Dedifferentiated amniotic fluid mesenchymal stem cell (primary cell): ENCODE measurements at regions not wholly inside any gene's neighbourhood (a gene's known extent, or its start where the extent isn't known, plus 50 kb on each side); places are given as distances from the start of the nearest gene placed in this dataset.
A peak's percentile ranks its signal among the peaks of the same experiment; 100 is the strongest.

Experiments used
- DNase-seq: peaks from one replicate; pipeline ENCODE4 v3.0.0-alpha.2; 2016; ENCODE audit errors: extremely low spot score

DNA sequence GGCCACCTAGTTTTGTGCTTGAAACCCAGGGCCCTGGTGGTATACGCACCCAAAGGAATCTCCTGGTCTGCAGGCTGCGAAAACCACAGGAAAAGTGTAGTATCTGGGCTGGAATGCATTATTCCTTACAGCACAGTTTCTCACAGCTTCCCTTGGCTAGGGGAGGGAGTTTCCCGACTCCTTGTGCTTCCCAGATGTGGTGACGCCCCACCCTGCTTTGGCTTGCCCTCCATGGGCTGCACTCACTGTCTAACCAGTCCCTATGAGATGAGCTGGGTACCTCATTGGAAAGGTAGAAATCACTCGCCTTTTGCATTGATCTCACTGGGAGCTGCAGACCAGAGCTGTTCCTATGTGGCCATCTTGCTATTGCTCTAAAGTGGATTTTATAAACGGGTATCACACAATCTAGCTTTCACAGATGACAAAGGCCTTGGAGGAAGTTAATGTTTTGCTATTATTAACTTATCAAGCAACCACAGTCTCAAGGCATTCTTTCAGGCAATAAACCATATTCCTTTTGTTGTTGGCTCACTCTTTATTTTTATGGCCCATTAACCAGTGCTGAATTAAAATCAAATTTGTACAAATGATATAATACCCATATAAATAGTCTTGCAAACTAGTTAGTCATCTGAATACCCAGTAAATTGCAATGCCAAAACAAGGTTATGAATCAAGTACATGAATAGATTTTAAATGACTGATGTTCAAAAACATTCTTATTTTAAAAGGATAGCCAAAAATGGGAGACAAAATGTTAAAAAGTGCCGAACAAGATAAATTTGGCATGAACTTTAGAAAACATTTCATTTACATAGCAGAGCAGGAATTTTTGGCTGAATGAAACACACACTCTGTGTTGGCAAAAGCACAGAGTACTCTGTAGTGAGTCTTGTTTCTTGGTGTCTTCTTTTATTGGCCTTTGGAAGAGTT is 475.4 kb upstream of the ARGLU1 start:
- peak; percentile 39 for DNase-seq

DNA sequence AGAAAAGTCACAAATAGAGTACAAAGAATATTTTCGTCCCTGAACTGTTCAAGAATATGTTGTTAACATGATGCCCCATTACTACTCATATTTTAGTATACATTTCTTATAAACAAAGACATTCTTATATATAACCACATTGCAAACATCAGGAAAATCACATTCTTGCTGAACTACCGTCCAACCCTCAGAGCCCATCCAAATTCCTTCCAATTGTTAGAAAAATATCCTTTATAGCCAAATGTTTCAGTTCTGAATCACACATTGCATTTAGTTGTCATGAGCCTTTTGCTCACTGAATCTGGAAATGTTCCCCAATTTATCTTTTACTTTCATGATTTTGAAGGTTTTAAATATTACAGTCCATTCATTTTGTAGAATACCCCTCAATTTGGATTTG is 467.8 kb upstream of the ARGLU1 start:
- DNase-seq = peak; percentile 81

DNA sequence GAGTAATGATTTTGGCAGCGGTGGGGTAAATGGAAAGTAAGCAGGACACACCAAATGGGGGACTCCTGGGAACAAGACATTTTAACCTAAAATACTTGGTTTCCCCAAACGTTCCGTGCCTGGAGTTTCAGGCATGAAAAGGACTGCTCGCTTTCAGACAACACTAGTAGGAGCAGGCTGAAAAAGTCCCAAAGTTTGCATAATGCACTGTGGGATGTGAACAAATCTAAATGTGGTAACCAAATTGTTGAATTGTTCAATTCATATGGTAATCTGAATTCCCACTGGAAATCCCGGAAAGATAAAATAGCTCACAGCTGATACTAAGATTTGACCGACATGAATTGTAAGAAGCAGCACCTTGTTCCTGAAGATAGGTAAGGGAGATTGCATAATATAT is 467.2 kb upstream of the ARGLU1 start:
- DNase-seq = no peak

DNA sequence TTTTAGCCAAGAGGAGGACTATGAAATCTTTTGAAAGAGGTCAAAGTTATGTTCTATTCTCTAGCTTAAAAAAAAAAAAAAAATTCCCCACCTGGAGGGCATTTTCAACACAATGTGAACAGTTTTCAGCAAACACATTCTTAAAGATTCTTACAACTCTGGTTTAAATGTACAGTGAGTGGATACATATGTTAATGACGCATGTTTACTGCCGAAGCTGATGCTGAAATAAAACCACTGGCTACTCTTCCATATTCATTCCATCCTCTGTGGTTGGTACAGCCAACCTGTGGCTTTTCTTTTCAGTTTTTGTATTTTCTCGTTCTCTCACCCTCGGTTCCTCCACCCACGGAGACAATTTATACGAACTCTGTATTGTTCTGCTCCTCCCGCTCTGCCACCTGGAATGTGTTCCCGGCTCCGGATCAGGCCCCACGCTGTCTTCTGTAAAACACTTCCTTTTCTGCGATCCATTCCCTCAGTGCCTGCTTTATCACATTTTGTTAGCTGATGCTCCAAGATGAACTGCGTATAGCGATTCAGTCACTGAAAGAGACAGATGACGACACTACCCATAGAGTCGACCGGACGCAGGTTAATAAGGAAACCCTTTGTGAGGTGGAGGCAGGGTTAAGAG is 466.4 kb upstream of the ARGLU1 start:
- DNase-seq = no peak

DNA sequence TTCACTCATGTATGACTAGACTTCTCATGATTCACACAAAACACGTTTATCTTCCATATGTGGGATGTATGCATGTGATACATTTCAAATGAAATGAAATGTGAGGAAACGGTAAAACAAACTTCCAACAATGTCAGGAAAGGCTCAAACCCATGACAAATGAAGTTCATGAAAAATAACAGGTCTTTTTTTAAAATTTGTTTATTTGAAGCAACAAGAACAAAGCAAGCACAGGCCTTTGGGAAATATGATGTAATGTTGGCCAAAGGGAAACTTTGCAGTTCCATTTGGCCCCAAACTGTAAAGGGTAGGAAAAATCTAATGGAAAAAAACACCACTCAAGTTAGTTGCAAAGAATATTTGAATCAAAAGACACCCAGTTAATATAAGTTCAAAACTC is 463.8 kb upstream of the ARGLU1 start:
- DNase-seq = no peak

DNA sequence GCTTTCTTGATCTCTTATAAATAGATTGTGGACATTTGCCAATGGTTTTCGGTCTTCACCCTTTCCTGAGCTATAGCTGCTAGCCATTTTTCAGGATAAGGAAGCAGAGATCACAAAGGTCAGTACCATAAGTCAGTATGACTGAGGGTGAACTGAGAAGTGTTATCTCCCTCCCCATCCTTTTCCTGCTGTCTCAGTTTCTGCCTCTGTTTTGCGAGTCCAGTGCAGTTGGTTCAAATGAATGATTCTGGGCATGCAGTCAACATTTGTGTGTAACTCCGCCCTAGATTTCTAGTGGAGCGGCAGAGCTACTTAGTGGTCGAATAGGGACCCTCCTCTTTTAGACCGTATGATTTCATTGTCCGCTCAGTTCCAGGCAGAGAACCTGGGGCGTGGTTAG is 460.8 kb upstream of the ARGLU1 start:
- DNase-seq = no peak

DNA sequence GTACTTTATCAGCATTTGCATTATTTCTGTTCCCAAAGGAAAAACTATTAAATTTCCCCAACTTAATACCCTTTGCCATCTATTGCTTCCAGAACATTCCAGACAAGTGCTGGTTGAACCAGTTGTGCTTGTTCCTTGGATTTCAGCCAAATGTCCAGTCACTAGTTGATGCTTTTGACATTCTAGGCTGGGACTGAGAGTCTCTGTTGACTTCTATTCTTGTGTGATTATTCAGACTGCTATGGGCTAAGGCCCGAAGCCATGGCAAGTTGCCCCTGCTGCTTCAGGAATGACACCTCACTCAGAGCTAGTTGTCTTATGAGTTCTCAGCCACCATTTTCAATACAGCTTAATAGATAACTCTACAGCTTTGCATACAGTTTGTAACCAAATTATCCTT is 458.1 kb upstream of the ARGLU1 start:
- peak; percentile 38 for DNase-seq

DNA sequence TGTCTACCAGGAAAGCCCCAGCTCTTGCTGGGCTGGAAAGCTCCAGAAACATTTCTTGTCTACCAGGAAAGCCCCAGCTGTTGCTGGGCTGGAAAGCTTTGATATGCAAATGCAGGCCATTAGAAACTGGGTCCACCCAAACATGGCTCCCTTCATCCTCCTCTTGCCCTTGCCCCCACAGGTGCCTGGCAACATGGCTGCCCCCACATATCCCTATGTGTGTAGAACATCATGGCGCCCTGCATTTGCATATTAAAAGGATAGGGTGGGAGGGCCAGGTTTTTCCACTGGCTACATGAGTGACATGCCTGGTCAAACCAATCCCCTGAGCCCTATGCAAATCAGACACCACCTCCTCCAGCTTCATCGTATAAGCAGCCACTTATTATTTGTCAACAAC is 455.4 kb upstream of the ARGLU1 start:
- DNase-seq = no peak

DNA sequence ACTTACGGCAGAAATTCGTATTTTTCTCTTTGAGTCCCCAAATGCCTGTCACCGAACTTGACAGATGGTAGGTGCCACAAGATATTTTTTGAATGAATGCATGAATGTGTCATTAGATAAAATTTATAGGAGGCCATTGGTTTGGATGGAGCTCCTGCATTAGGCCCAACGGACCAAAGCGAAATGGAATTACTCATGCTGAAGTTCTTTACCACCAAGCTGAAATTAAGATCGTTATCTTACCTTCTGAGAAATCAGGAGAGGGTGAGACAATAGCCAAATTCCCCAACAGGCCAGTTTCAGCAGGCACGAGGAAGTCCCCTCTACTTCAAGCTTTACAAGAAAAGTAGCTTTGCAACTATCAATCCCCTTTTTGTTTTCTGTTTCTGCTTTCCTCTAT is 452.5 kb upstream of the ARGLU1 start:
- DNase-seq = no peak

DNA sequence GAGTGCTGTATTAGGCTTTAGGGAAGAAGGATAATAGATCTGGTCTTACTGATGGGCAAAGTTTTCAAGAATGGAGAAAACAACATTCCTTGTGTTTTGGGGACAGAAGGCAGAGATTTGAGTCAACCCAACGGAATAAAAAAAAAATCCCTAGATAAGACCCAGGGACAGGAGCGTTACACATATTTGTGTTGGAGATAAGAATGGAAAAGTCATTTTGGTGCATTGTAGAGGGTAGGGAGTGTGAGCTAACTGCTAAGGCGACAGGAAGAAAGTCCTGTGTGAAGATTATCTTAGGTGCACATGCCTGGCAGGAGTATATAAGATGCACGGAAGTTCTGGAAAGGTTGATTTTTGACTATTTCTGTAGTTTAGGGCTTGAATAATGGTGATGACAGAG is 450.3 kb upstream of the ARGLU1 start:
- no peak for DNase-seq

DNA sequence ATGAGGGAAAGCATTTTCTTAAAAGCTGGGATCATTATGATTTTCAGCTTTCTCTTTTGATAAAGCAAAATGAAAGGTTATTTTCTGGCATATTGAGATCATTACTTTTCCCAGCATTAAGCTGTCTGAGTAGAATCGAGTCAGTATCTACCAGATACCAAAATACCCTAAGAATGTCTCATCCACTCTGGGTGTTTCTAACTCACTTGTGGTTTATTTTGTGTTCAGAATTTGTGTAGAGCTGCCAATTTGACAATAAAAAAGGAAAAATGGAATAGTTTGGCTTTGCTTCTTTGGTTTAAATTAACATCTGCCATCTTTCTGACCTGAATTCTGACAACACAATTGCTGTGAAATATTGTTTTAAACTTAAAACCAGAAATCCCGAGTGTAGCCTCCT is 438.7 kb upstream of the ARGLU1 start:
- no peak for DNase-seq

DNA sequence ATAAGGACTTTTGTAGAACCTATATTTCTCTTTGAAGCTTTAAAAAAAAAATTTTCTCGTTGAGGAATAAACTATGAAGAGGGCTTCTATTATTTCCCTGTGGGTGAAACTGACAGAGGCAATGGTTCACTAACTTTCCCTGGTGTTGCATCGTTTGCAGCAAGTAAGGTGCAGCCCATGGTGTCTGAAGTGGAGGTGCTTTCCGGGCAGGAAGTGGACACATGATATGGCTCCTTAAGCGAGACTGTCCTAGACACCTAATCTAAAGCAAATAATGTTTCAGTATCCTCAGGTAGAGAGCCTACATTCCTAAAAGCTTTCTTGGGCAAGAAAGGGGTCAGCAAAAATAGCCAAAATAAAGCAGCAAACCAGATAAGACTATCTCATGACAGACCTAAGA is 437.6 kb upstream of the ARGLU1 start:
- DNase-seq = no peak

DNA sequence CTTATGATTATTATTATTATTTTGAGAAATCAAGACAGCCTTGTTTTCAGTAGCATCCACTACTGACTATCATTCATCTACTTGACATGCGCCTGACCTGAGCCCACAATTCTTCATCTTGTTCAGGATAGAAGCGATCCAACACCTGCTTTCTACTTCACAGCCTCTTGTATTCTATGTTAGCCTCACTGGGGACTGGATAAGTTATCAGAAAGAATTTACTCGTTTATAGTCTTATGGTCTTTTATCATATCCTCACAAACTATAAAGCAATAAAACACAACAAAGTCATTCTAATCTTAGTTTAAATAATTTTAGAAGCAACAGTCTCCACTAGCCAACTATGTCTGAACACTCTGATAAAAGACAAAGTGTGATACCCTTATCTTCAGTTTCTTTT is 436.0 kb upstream of the ARGLU1 start:
- DNase-seq = no peak

DNA sequence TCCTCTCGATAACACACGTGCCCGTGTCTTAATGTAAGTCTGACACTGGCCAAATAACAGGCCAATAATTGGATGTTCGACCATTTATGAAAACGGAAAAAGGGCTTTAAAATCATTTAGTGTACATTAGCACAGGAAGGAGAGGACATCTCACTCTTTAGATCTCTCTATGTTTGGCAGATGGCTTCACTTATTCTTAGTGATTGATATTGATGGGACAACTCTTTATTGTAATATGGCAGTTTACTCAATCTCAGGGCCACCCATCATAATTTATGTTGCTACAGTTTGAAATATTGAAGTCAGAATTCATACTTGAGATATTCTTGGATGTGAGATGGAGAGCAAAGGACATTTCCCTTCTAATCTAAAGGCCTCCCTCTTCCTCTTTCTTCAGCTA is 430.7 kb upstream of the ARGLU1 start:
- no peak for DNase-seq

DNA sequence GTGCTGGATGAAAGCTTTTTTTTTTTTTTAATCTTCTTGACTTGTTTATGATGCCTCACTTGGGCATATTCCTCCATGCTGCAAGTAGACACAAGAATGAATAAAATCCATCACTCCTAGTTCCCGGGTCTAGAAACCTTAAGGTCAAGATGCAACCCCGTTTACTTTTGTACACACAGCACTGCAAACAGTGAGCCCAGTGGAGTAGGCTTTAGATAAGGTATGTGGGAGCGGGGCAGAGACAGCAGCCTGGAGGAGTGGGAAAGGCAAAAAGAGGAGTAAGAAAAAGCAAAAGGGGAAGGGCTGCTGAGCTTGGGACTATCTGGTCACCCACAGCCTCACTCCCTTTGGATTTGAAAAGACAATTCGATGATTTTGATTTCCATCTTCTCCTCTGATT is 429.8 kb upstream of the ARGLU1 start:
- DNase-seq = no peak

DNA sequence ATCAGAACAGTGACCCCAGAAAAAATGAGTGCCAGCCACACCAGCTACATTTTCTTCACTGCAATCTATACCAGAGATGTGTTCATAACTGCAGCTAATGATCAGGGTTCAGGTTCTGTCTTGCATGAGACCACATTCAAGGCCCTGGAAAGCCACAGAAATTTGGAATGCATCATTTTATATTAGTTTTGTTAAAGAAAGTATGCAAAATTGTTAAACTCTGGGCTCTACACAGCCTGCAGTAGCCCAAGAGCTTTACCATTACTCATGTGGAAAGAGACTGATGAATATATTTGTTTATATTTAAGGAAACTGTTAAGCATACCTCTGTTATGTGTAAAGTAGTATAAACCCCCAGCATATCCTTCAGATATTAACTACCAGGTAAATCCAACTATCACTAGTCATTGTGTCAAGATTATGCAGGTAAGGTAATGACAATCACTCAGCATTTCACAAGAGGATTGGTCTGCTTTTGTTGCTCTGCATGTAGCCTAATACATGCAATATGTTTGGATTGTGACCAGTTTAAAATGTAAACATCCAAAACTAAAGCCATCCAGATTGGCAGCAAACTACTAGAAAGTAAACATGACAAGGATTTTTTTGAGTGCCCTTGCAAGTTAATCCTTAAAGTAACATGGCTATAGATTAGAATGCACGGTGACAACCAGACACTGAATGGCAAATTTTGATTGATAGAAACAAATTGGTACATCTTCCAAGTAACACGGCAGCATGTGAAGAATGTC is 429.1 kb upstream of the ARGLU1 start:
- no peak for DNase-seq

DNA sequence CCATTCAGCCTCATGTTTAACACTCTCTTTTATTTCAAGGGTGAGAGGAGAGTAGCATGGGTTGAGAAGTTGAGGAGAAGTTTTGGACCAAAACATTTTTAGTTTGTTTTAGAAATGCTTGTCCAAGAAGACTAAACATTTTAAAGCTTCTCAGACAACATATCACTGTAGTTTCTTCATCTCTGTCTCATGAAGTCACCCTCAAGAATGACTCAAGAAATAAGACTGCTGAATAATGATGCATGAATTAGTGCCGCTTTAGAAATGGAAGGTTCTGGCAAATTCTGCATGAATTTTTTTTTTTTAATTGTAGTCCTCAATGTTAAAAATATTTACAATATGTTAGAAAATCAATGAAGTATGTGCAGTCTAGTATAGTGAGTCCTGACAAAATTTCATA is 422.7 kb upstream of the ARGLU1 start:
- peak; percentile 34 for DNase-seq

DNA sequence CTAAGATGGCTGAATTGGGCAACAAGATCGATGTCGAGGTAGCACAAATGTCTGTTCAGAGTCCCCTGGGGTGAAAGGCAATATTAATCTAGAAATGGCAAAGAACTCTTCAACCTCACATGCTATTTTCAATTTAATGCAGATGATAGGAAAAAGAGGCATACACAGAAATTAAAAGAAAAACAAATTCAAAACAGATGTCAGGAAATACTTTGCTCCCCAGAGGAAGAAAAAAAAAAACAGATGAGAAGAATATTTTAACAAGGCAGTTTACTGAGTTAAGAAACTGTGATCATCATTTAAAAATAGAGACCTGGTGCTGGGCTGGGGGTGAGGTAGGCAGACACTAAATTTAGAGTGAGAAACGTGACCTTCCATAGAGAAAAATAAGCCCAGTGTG is 421.9 kb upstream of the ARGLU1 start:
- no peak for DNase-seq

DNA sequence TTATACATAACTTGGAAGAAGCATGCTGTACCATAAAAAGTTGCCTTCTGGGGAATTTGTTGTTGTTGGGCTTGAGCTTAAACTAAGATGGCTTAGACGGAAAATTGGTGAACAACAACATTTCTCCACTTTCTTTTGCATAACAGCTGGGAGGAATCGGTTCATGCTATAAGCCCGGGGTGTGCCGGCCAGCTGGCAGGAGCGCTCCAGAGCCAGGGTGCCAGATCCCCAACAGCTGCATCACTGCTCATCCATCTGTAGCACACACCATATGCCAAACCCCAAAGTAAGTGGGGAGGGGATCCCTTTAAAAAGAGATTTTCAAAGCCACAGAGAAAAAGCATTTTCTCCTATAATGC is 419.5 kb upstream of the ARGLU1 start:
- DNase-seq = no peak

DNA sequence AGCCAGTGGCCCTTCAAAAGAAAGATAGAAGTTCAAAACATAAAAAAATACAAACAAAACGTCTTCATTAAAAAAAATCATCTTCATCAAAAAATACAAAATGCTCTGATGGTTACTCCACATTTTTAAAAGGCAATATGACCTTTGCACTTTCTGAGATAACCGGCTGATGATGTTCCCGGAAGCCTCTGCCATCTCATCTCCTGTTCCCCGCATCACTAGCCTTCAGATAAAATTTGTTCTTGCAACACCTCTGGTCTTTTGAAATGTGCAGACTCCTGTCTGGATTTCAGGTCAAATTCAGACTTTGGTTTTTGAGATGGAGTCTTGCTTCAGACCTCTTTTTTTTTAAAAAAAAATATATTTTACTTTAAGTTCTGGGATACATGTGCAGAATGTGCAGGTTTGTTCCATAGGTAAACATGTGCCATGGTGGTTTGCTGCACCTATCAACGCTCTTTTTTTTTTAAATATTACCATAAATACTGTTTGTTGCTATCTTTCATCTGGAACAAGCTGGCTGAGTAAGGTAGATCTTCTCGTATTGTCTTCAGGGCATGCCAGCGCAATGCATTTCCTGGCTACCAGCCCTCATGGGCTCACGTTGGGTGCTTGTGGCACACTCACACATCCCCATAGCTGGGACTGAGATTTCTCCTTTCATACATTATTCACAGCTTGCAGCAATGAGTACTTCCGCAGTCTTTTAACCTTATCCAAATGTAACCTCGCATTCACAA is 418.9 kb upstream of the ARGLU1 start:
- DNase-seq = no peak

DNA sequence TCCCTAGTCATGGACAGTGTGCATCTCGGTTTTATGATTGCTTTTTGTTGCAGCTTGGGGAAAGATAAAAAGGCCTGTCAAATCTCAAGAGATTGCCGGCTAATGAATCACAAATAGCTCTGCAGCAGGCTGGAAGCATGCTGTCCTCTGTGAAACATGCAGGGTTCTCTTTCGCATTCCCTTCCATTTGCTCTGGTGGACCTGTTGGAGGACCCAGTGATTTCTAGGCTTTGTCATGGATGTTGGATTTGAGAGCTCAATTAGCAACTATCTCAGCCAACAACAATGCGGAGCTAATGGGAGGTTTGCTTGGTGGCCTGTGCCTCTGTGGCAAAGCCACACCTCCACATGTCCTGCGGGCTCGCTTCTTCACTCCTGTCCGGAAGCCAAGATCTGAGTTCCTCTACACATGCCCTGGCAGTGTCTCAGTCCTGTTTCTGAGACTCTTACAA is 418.1 kb upstream of the ARGLU1 start:
- DNase-seq = peak; percentile 28

DNA sequence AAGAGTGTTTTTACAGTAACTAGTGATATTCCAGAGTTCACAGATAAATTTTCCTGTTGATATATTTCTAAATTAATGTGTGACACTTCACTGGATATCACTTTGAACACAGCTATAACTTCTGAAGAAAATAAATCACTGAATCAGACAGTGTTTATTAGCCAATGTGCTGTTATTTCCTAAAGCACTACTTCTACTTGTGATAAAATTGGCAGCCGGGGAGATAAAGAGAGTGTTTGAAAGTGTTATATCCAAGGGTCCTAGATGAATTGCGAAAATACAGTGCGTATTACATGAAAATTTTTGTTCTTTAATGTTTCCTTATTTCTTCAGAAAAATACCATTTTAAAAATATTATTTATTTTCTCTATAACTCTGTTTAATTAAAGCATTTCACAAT is 417.5 kb upstream of the ARGLU1 start:
- no peak for DNase-seq
